Vagina (tissue), 2 donors: ENCODE measurements at regions not wholly inside any gene's neighbourhood (a gene's known extent, or its start where the extent isn't known, plus 50 kb on each side); places are given as distances from the start of the nearest gene placed in this dataset.

ENCODE experiments used
- DNase-seq, 2 donors: peaks; one replicate each; pipeline ENCODE4 v3.0.0-alpha.2; 2017; ENCODE audit errors: extremely low spot score in 2 of 2
- H3K27ac ChIP-seq: fragments of 200-600 bp; sonication (generic); one replicate; pipeline ENCODE4 v1.5.1; 2019
- H3K27me3 ChIP-seq: fragments of 200-600 bp; sonication (generic); one replicate; pipeline ENCODE4 v1.5.1; 2019
- H3K36me3 ChIP-seq, 2 donors: fragments of 200-600 bp; sonication (generic); one replicate each; pipeline ENCODE4 v1.5.1; 2017 to 2019
- H3K4me1 ChIP-seq: fragments of 200-600 bp; sonication (generic); one replicate; pipeline ENCODE4 v1.5.1; 2019
- H3K4me3 ChIP-seq, 2 donors: fragments of 200-600 bp; sonication (generic); 1 replicate in 1 of 2; 2 replicates in 1 of 2; pipeline ENCODE4 v1.5.1; 2016 to 2019
- H3K9me3 ChIP-seq: fragments of 200-600 bp; sonication (generic); one replicate; pipeline ENCODE4 v1.5.1; 2019
- CTCF ChIP-seq, 3 experiments: fragments of 450-650 bp in 2 of 3; fragments of 200-600 bp in 1 of 3; sonication (generic) in 1 of 3; IDR thresholded peaks; one replicate each; pipeline ENCODE4 v1.5.1; 2017 to 2019; ENCODE audit warnings: antibody characterized with exemption in 3 of 3, mild to moderate bottlenecking in 2 of 3, moderate library complexity in 2 of 3
- POLR2A ChIP-seq, 2 donors: fragments of 450-650 bp; IDR thresholded peaks; one replicate each; pipeline ENCODE4 v1.6.1; 2017; ENCODE audit warnings: antibody characterized with exemption in 2 of 2, mild to moderate bottlenecking in 2 of 2, moderate library complexity in 2 of 2
- POLR2AphosphoS5 ChIP-seq, 2 donors: sonication (generic); formaldehyde crosslinking; IDR thresholded peaks; one replicate each; pipeline ENCODE4 v1.9.0; 2017; ENCODE audit warnings: antibody characterized with exemption in 2 of 2, mild to moderate bottlenecking in 2 of 2, low read depth in 1 of 2; ENCODE audit not compliant: insufficient read depth in 1 of 2
- intact Hi-C: fragments of 100-400 bp; cut with DNase I; formaldehyde crosslinking; loops from one replicate; pipeline ENCODE4 v1.15.1; 2023

GRCh38 chr14:95025941-95026340, 131.4 kb downstream of the DICER1 start:
- no peaks in the 10 kb centered on the region for H3K36me3 ChIP-seq
- H3K4me3 ChIP-seq, result no peak overlapping the region
- no peaks in the 10 kb centered on the region for H3K9me3 ChIP-seq
- TF ChIP-seq POLR2AphosphoS5 (IDR thresholded peaks at IDR 0.05; ENCODE audit: insufficient read depth in 1 of 2, low read depth in 1 of 2) (no peak), CTCF (IDR thresholded peaks at IDR 0.05) (no peak), POLR2A (IDR thresholded peaks at IDR 0.05) (no peak)
- DNase-seq, result peak in 1 of 2 donors; percentile 90
- no peak overlapping the region for H3K27ac ChIP-seq
- no peaks in the 10 kb centered on the region for H3K4me1 ChIP-seq
- intact Hi-C loops, result no loop called here
- no peaks in the 10 kb centered on the region for H3K27me3 ChIP-seq

- no peaks in the 10 kb centered on the region for H3K9me3 ChIP-seq
- intact Hi-C loops, result no loop called here
- H3K4me3 ChIP-seq, result no peak overlapping the region
- no peaks in the 10 kb centered on the region for H3K36me3 ChIP-seq
- H3K4me1 ChIP-seq, result no peaks in the 10 kb centered on the region
- TF ChIP-seq POLR2A (IDR thresholded peaks at IDR 0.05) (no peak), CTCF (IDR thresholded peaks at IDR 0.05) (no peak), POLR2AphosphoS5 (IDR thresholded peaks at IDR 0.05; ENCODE audit: insufficient read depth in 1 of 2, low read depth in 1 of 2) (no peak)
- peak in 1 of 2 donors; percentile 54 for DNase-seq
- no peaks in the 10 kb centered on the region for H3K27me3 ChIP-seq
- H3K27ac ChIP-seq, result no peak overlapping the region
Measured at GRCh38 chr14:95025218-95025617, 132.1 kb downstream of the DICER1 start.

- intact Hi-C loops, result no loop called here
- H3K36me3 ChIP-seq, result no peaks in the 10 kb centered on the region
- no peak overlapping the region for H3K27ac ChIP-seq
- no peaks in the 10 kb centered on the region for H3K27me3 ChIP-seq
- H3K9me3 ChIP-seq, result no peaks in the 10 kb centered on the region
- DNase-seq, result peak; percentile 47 to 85
- H3K4me1 ChIP-seq, result no peaks in the 10 kb centered on the region
- TF ChIP-seq POLR2AphosphoS5 (IDR thresholded peaks at IDR 0.05; ENCODE audit: insufficient read depth in 1 of 2, low read depth in 1 of 2), result no peak
- H3K4me3 ChIP-seq, result no peak overlapping the region
Measured at GRCh38 chr14:95024380-95024779, 132.9 kb downstream of the DICER1 start.

GRCh38 chr14:95023886-95024285, 133.4 kb downstream of the DICER1 start:
- Histone ChIP-seq H3K27ac (no peak overlapping the region), H3K4me3 (no peak overlapping the region), H3K27me3 (no peaks in the 10 kb centered on the region), H3K9me3 (no peaks in the 10 kb centered on the region), H3K4me1 (no peaks in the 10 kb centered on the region), H3K36me3 (no peaks in the 10 kb centered on the region)
- TF ChIP-seq POLR2A (IDR thresholded peaks at IDR 0.05) (no peak), POLR2AphosphoS5 (IDR thresholded peaks at IDR 0.05; ENCODE audit: insufficient read depth in 1 of 2, low read depth in 1 of 2) (no peak), CTCF (IDR thresholded peaks at IDR 0.05) (no peak)
- DNase-seq, result peak; percentile 58 to 71
- intact Hi-C loops, result no loop called here

GRCh38 chr14:95023115-95023514, 134.2 kb downstream of the DICER1 start:
- Histone ChIP-seq H3K36me3 (no peaks in the 10 kb centered on the region), H3K4me1 (no peaks in the 10 kb centered on the region), H3K9me3 (no peaks in the 10 kb centered on the region), H3K27ac (no peak overlapping the region), H3K27me3 (no peaks in the 10 kb centered on the region), H3K4me3 (no peak overlapping the region)
- DNase-seq, result peak; percentile 58 to 65
- TF ChIP-seq POLR2A (IDR thresholded peaks at IDR 0.05) (no peak), POLR2AphosphoS5 (IDR thresholded peaks at IDR 0.05; ENCODE audit: insufficient read depth in 1 of 2, low read depth in 1 of 2) (no peak), CTCF (IDR thresholded peaks at IDR 0.05) (no peak)
- intact Hi-C loops, result no loop called here
